CD4-positive, alpha-beta T cell (primary cell): ENCODE measurements at regions not wholly inside any gene's neighbourhood (a gene's known extent, or its start where the extent isn't known, plus 50 kb on each side); places are given as distances from the start of the nearest gene placed in this dataset.

ENCODE experiments used
- ATAC-seq: fragments of 200-7000 bp; cut with Tn5 transposase; one replicate; pipeline ENCODE4 v1.10.0; 2022; ENCODE audit warnings: mild to moderate bottlenecking; ENCODE audit not compliant: poor library complexity
- CTCF ChIA-PET: fragments of 350-600 bp; sonication (Branson Sonifier 250); formaldehyde crosslinking; loops from one replicate; lab custom pipeline; 2021; ENCODE audit warnings: antibody characterized with exemption, inconsistent platforms; lab: Charles Lee
- POLR2A ChIA-PET: fragments of 350-600 bp; sonication (Branson Sonifier 250); formaldehyde crosslinking; loops from one replicate; lab custom pipeline; 2021; ENCODE audit warnings: antibody characterized with exemption, inconsistent platforms; lab: Charles Lee
- DNase-seq, 14 experiments: peaks; one replicate each; pipeline ENCODE4 v3.0.0-alpha.2; 2013 to 2020; ENCODE audit warnings: mixed read lengths in 2 of 14
- H3K27ac ChIP-seq, 2 donors: one replicate each; pipeline versions ENCODE4 v1.5.1 to v1.7.0; 2013; ENCODE audit warnings: low read length in 2 of 2, low read depth in 1 of 2, mild to moderate bottlenecking in 1 of 2
- H3K27me3 ChIP-seq, 2 experiments: 1 replicate in 1 of 2; 2 replicates in 1 of 2; pipeline versions ENCODE4 v1.6.1 to v1.7.0; 2013; ENCODE audit warnings: low read length in 2 of 2, control low read depth in 1 of 2, mild to moderate bottlenecking in 1 of 2, moderate library complexity in 1 of 2; ENCODE audit not compliant: insufficient read depth in 2 of 2, control insufficient read depth in 1 of 2
- H3K36me3 ChIP-seq: one replicate; pipeline ENCODE4 v1.6.1; 2013; ENCODE audit warnings: low read length, control low read depth; ENCODE audit not compliant: insufficient read depth
- H3K4me1 ChIP-seq: one replicate; pipeline ENCODE4 v1.6.1; 2013; ENCODE audit warnings: low read length, control low read depth; ENCODE audit not compliant: insufficient read depth
- H3K4me3 ChIP-seq: one replicate; pipeline ENCODE4 v1.5.1; 2013; ENCODE audit warnings: mild to moderate bottlenecking, low read length, moderate library complexity
- H3K9me3 ChIP-seq, 2 experiments: 1 replicate in 1 of 2; 2 replicates in 1 of 2; pipeline versions ENCODE4 v1.6.1 to v1.7.0; 2013; ENCODE audit warnings: low read length in 2 of 2, mild to moderate bottlenecking in 2 of 2, control low read depth in 1 of 2, moderate library complexity in 1 of 2; ENCODE audit not compliant: control insufficient read depth in 1 of 2, insufficient read depth in 1 of 2
- H3K27ac Mint-ChIP-seq: one replicate; pipeline ENCODE4 v1.8.0; 2020; ENCODE audit warnings: mixed read lengths
- H3K27me3 Mint-ChIP-seq: one replicate; pipeline ENCODE4 v1.8.0; 2021; ENCODE audit warnings: mixed read lengths
- H3K36me3 Mint-ChIP-seq: one replicate; pipeline ENCODE4 v1.8.0; 2021; ENCODE audit warnings: low read depth, mixed read lengths
- H3K4me1 Mint-ChIP-seq: one replicate; pipeline ENCODE4 v1.8.0; 2021; ENCODE audit warnings: low read depth, mixed read lengths
- H3K4me3 Mint-ChIP-seq: one replicate; pipeline ENCODE4 v1.8.0; 2020; ENCODE audit warnings: mild to moderate bottlenecking, mixed read lengths
- H3K9me3 Mint-ChIP-seq: one replicate; pipeline ENCODE4 v1.8.0; 2020; ENCODE audit warnings: mixed read lengths
- intact Hi-C, 2 experiments: fragments of 100-400 bp; cut with DNase I in 1 of 2; cut with micrococcal nuclease in 1 of 2; formaldehyde crosslinking; loops; one replicate each; pipeline versions ENCODE4 v1.15.1 to v1.9.0; 2023 to 2025; cut with DNase I, micrococcal nuclease
- TF ChIP-seq, protein P1 (sequence below): fragments of 200-600 bp; IDR thresholded peaks from one replicate; pipeline ENCODE4 v1.8.0; 2022; ENCODE audit warnings: antibody characterized with exemption, mild to moderate bottlenecking

DNA sequence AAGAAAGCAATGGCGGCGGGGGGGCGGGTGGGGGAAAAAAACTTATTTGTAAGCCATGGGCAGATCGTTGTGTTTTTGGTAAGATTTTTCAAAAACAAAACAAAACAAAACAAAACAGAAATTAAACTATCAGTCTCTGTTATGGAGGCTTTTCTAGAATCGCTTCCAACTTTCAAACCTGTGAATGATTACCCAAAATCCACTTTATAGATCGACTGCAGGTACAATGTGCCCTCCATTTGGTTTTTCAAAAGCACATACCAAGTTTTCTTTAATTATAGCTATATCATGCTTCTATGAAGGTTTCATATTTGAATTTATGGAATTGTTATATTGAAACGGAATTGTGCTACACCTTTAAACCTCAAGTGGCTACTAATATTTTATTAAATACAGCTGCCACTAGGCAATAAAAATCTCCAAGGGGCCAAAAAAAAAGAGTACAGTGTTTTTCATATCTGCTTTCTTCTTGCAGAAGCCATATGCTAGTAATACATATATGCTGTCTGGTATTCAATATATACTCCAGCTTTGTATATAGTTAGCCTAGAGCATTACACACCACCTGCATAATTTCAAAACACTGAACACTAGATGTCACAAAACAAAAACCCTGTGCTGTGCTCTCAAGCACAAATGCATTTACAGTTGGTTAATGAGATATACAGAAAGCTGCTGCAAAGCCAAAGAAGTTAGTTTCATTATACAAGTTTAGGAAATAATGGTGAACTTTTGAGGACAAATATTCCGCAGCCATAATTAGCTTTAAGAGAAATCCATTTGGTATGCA is 683.8 kb upstream of the NR2F2 start:
- Mint-ChIP-seq H3K4me3 (no peak overlapping the region), H3K36me3 (no peaks in the 10 kb centered on the region), H3K9me3 (no peaks in the 10 kb centered on the region), H3K27me3 (no peaks in the 10 kb centered on the region), H3K27ac (no peak overlapping the region), H3K4me1 (no peaks in the 10 kb centered on the region)
- DNase-seq (no peak), ATAC-seq (no peak)
- no peaks in the 10 kb centered on the region for H3K9me3 ChIP-seq
- H3K36me3 ChIP-seq = no peaks in the 10 kb centered on the region
- POLR2A ChIA-PET = no interaction called here
- H3K27me3 ChIP-seq = no peaks in the 10 kb centered on the region
- CTCF ChIA-PET = no interaction called here
- no peak overlapping the region for H3K27ac ChIP-seq
- H3K4me3 ChIP-seq = no peak overlapping the region
- no peaks in the 10 kb centered on the region for H3K4me1 ChIP-seq
- intact Hi-C loops = no loop called here
- TF ChIP-seq, protein P1, sequence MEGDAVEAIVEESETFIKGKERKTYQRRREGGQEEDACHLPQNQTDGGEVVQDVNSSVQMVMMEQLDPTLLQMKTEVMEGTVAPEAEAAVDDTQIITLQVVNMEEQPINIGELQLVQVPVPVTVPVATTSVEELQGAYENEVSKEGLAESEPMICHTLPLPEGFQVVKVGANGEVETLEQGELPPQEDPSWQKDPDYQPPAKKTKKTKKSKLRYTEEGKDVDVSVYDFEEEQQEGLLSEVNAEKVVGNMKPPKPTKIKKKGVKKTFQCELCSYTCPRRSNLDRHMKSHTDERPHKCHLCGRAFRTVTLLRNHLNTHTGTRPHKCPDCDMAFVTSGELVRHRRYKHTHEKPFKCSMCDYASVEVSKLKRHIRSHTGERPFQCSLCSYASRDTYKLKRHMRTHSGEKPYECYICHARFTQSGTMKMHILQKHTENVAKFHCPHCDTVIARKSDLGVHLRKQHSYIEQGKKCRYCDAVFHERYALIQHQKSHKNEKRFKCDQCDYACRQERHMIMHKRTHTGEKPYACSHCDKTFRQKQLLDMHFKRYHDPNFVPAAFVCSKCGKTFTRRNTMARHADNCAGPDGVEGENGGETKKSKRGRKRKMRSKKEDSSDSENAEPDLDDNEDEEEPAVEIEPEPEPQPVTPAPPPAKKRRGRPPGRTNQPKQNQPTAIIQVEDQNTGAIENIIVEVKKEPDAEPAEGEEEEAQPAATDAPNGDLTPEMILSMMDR = no peak

DNA sequence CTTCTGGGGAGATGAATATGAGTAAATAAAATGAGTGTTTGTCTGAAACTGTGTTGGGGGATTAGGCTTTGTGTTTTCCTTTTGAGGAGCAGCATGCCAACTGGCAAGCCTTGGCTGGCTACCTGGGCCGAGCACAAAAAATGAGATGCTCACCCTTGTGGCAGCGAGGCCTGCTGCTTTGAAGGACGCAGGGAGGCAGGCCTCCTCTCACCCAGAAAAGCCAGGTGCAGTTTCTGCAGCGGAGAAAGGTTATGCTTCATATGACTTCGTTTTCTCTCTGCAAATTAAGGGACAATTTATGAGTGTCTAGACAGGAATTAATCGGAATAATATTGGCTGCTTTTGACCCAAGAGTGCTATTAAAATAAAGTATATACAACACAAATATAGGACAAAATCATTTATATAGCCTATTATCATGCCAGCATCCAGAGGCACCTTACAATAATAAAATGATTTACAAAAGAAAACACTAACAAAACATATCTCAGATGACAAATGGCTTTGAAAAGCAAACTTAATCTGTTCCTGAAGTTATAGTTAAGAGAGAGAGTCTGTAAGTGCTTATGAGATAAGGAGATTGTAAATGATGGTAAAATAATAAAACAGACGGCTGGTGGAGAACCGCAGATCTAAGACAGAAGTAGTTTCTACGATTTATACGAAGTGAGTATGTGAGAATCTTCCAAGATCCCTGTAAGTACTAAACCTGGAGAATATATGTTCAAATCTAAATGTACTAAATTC is 682.8 kb upstream of the NR2F2 start:
- Histone ChIP-seq H3K27me3 (no peaks in the 10 kb centered on the region), H3K27ac (no peak overlapping the region), H3K9me3 (no peaks in the 10 kb centered on the region), H3K4me3 (no peak overlapping the region), H3K36me3 (no peaks in the 10 kb centered on the region), H3K4me1 (no peaks in the 10 kb centered on the region)
- Mint-ChIP-seq H3K36me3 (no peaks in the 10 kb centered on the region), H3K27ac (no peak overlapping the region), H3K4me1 (no peaks in the 10 kb centered on the region), H3K4me3 (no peak overlapping the region), H3K9me3 (no peaks in the 10 kb centered on the region), H3K27me3 (no peaks in the 10 kb centered on the region)
- TF ChIP-seq, protein P1 = no peak
- CTCF ChIA-PET = no interaction called here
- POLR2A ChIA-PET = no interaction called here
- no peak for ATAC-seq
- intact Hi-C loops = no loop called here
- DNase-seq = no peak

DNA sequence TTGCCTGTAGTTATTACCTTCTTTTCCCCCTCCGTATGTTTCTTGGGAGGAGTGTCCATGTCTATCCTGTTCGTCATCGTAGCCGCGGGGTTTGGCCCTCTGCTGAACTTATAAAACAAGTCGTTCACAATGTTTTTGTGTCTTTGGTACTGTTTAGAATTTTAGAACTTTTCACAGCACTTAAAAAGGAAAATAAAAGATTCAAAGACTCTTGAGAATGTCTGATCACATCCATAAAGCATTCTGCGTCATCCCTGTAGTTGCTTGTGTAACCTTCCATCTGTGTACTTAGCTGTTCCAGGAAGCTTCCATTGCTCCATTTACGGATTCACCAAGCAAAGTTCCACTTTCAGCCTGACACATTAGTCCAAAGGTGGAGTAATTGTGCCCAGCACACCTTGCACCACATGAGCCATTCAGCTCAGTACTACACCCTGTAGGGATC is 677.1 kb upstream of the NR2F2 start:
- no peaks in the 10 kb centered on the region for H3K27me3 ChIP-seq
- Mint-ChIP-seq H3K4me1 (no peaks in the 10 kb centered on the region), H3K9me3 (no peaks in the 10 kb centered on the region), H3K36me3 (no peaks in the 10 kb centered on the region), H3K4me3 (no peak overlapping the region), H3K27me3 (no peaks in the 10 kb centered on the region), H3K27ac (no peak overlapping the region)
- no peaks in the 10 kb centered on the region for H3K36me3 ChIP-seq
- ATAC-seq (no peak), DNase-seq (no peak)
- H3K27ac ChIP-seq = no peak overlapping the region
- CTCF ChIA-PET = no interaction called here
- H3K4me3 ChIP-seq = no peak overlapping the region
- no peaks in the 10 kb centered on the region for H3K4me1 ChIP-seq
- POLR2A ChIA-PET = no interaction called here
- TF ChIP-seq, protein P1 = no peak
- no peaks in the 10 kb centered on the region for H3K9me3 ChIP-seq
- intact Hi-C loops = no loop called here
